ENCODE measurements at regions not wholly inside any gene's neighbourhood (a gene's known extent, or its start where the extent isn't known, plus 50 kb on each side); places are given as distances from the start of the nearest gene placed in this dataset.

GRCh38 chr2:120550893-120551446, 184.7 kb upstream of the GLI2 start:
- H3K27ac ChIP-seq, result no peak overlapping the region
- no peak for DNase-seq (ENCODE audit: low spot score)

GRCh38 chr2:120551522-120551921, 184.1 kb upstream of the GLI2 start:
- TF ChIP-seq, protein P1, sequence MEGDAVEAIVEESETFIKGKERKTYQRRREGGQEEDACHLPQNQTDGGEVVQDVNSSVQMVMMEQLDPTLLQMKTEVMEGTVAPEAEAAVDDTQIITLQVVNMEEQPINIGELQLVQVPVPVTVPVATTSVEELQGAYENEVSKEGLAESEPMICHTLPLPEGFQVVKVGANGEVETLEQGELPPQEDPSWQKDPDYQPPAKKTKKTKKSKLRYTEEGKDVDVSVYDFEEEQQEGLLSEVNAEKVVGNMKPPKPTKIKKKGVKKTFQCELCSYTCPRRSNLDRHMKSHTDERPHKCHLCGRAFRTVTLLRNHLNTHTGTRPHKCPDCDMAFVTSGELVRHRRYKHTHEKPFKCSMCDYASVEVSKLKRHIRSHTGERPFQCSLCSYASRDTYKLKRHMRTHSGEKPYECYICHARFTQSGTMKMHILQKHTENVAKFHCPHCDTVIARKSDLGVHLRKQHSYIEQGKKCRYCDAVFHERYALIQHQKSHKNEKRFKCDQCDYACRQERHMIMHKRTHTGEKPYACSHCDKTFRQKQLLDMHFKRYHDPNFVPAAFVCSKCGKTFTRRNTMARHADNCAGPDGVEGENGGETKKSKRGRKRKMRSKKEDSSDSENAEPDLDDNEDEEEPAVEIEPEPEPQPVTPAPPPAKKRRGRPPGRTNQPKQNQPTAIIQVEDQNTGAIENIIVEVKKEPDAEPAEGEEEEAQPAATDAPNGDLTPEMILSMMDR (conservative IDR thresholded peaks at IDR 0.05; ENCODE audit: low read depth), result no peak
- POLR2A ChIA-PET (ENCODE audit: low non-redundant PET), result no interaction called here
- CTCF ChIA-PET, result interaction anchor here (1.0 kb wide), 1 partner anchor 46 kb away, joined by 3 read pairs; no protein-coding TSS in a partner anchor

More at GRCh38 chr2:120550893-120551446, 184.7 kb upstream of the GLI2 start:
- ChIA-PET CTCF (interaction anchor here (0.7 to 1.0 kb wide), 2 partner anchors 46 to 449 kb away, joined by 3 to 5 read pairs; no protein-coding TSS in a partner anchor), POLR2A (ENCODE audit: low non-redundant PET) (no interaction called here)
- TF ChIP-seq, protein P1 (conservative IDR thresholded peaks at IDR 0.05; ENCODE audit: low read depth), result no peak

GRCh38 chr2:120552079-120552478, 183.6 kb upstream of the GLI2 start:
- ChIA-PET POLR2A (ENCODE audit: low non-redundant PET) (no interaction called here), CTCF (interaction anchor here (0.5 to 1.9 kb wide), 4 partner anchors 9 to 129 kb away, joined by 3 to 6 read pairs (median 4); no protein-coding TSS in a partner anchor)
- TF ChIP-seq, protein P1 (conservative IDR thresholded peaks at IDR 0.05; ENCODE audit: low read depth), result no peak
- DNase-seq (ENCODE audit: low spot score), result no peak
- no peak overlapping the region for H3K27ac ChIP-seq

More at GRCh38 chr2:120551522-120551921, 184.1 kb upstream of the GLI2 start:
- no peak overlapping the region for H3K27ac ChIP-seq
- DNase-seq (ENCODE audit: low spot score), result no peak

DNA sequence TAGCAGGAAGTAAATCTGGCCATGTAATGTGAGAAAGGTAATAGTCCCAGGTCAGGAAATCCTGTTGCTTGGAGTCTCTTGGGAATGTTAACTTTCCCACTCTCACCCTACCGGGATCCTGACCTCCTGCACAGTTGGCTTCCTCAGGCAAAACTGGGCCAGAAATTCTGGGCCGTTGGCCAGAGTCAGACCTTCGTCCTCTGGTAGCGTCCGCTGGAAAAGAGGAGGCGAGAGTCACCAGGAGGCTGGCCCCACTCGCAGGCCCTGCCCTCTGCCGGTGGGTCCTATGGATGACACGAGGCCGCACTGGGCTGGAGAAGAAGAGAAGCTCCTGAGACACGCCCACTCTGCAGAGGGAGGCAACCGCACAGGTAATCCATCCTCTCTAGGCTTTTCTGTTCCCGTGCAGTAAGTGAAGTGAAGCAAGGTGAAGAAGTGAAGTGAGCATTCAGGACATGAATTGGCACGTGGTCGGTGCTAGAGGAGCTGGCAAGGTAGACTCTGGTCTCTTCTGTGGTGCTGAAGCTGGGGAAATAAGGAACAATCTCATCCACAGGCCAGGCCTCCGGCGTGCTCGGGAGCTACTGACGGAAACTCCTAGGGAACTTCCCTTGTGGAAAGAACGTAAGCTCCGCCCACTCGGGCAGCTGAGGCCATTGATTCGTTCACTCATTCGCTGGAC, 182.7 kb upstream of the GLI2 start:
- peak; percentile 86 for DNase-seq (ENCODE audit: low spot score)
- ChIA-PET POLR2A (ENCODE audit: low non-redundant PET) (interaction anchor here (0.5 to 0.8 kb wide), 2 partner anchors 13 to 203 kb away, joined by 3 read pairs; no protein-coding TSS in a partner anchor), CTCF (interaction anchor here (0.5 to 1.9 kb wide), 14 partner anchors 9 to 635 kb away, joined by 3 to 8 read pairs (median 3); no protein-coding TSS in a partner anchor)
- TF ChIP-seq, protein P1 (conservative IDR thresholded peaks at IDR 0.05; ENCODE audit: low read depth), result peak; percentile 65
- H3K27ac ChIP-seq, result no peak overlapping the region

DNA sequence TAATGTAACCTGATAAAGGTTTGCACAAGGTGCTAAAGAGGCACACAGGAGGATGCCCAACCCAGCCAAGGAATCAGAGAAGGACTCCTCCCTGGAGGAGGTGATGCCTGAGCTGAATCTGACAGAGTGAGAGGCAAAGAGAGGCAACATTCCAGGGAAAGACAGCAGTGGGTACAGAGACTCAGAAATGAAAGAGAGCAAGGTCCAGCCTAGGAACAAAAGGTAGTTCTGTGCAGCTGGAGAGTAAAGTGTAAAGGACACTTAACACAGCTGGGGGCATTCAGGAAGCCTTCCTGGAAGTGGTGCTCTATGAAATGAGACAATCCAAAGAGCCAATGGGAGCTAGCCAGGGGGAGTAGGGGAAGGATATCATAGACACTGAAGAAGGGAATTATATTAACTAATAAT, 181.0 kb upstream of the GLI2 start:
- TF ChIP-seq, protein P1 (conservative IDR thresholded peaks at IDR 0.05; ENCODE audit: low read depth), result no peak
- no peak for DNase-seq (ENCODE audit: low spot score)
- ChIA-PET POLR2A (ENCODE audit: low non-redundant PET) (no interaction called here), CTCF (interaction anchor here (0.5 to 1.6 kb wide), 6 partner anchors 26 to 505 kb away, joined by 3 to 8 read pairs (median 3); no protein-coding TSS in a partner anchor)
- no peak overlapping the region for H3K27ac ChIP-seq

DNA sequence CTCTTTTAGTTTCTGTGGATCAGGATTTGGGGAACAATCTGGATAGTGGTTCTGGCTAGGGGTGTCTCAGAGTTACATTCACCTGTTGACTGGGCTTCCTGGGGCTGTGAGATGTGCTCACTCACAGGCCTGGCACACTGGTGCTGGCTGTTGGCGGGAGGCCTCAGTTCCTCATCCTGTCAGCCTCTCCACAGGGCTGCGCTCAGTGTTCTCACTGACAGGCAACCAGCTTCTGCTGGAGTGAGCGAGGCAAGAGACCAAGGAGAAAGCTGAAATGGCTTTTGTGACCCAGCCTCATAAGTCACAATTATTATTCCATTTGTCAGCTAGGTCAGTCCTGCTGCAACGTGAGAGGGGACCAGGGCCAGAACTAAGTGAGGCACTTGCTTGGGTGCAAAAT, 180.6 kb upstream of the GLI2 start:
- H3K27ac ChIP-seq, result no peak overlapping the region
- no peak for DNase-seq (ENCODE audit: low spot score)
- ChIA-PET POLR2A (ENCODE audit: low non-redundant PET) (no interaction called here), CTCF (interaction anchor here (0.5 to 1.2 kb wide), 9 partner anchors 25 to 736 kb away, joined by 3 to 8 read pairs (median 3); no protein-coding TSS in a partner anchor)
- TF ChIP-seq, protein P1 (conservative IDR thresholded peaks at IDR 0.05; ENCODE audit: low read depth), result no peak
